ENCODE measurements at regions not wholly inside any gene's neighbourhood (a gene's known extent, or its start where the extent isn't known, plus 50 kb on each side); places are given as distances from the start of the nearest gene placed in this dataset.

- TF ChIP-seq POLR2AphosphoS5 (IDR thresholded peaks at IDR 0.05; ENCODE audit: low read depth, low read length) (no peak), CTCF (IDR thresholded peaks at IDR 0.05) (no peak), FOXJ3 (CRISPR knock-in tag; IDR thresholded peaks at IDR 0.05) (no peak), RCOR1 (IDR thresholded peaks at IDR 0.05; ENCODE audit: low read length) (no peak)
Observed at GRCh38 chr2:153152036-153152435, 326.5 kb downstream of the RPRM start.
